H1 (cell line): ENCODE measurements at regions not wholly inside any gene's neighbourhood (a gene's known extent, or its start where the extent isn't known, plus 50 kb on each side); places are given as distances from the start of the nearest gene placed in this dataset.

Source experiments
- BCL11A ChIP-seq, 2 experiments: IDR thresholded peaks; one replicate each; pipeline ENCODE4 v1.6.1; 2011; ENCODE audit warnings: low read depth in 2 of 2, low read length in 2 of 2, mild to moderate bottlenecking in 2 of 2
- CHD7 ChIP-seq: fragments of 300-600 bp; sonication (generic); IDR thresholded peaks from 2 replicates; pipeline ENCODE4 v1.7.1; 2012; ENCODE audit warnings: low read length, moderate library complexity, mild to moderate bottlenecking, inconsistent platforms; ENCODE audit not compliant: insufficient replicate concordance
- FOSL1 ChIP-seq: IDR thresholded peaks from 2 replicates; pipeline ENCODE4 v1.6.1; 2011; ENCODE audit warnings: mild to moderate bottlenecking, low read depth, low read length, moderate library complexity; ENCODE audit not compliant: insufficient read depth
- JUN ChIP-seq: IDR thresholded peaks from 2 replicates; pipeline ENCODE4 v1.6.1; 2011; ENCODE audit warnings: low read depth, mild to moderate bottlenecking, improper control_type of control experiment, low read length
- JUND ChIP-seq: IDR thresholded peaks from 2 replicates; pipeline ENCODE4 v1.6.1; 2011; ENCODE audit warnings: mild to moderate bottlenecking, improper control_type of control experiment, low read length
- KDM1A ChIP-seq: fragments of 200-600, 300-600 bp; sonication (generic); IDR thresholded peaks from 2 replicates; pipeline ENCODE4 v1.7.1; 2016; ENCODE audit warnings: mild to moderate bottlenecking, low read length, borderline replicate concordance
- MAX ChIP-seq: IDR thresholded peaks from 2 replicates; pipeline ENCODE4 v1.6.1; 2012; ENCODE audit warnings: inconsistent platforms
- SRF ChIP-seq: IDR thresholded peaks from 2 replicates; pipeline ENCODE4 v1.6.1; 2011; ENCODE audit warnings: mild to moderate bottlenecking, low read depth, low read length, moderate library complexity
- TAF1 ChIP-seq: IDR thresholded peaks from 2 replicates; pipeline ENCODE4 v1.6.1; 2011; ENCODE audit warnings: mild to moderate bottlenecking, low read depth, low read length
- USF2 ChIP-seq: IDR thresholded peaks from 2 replicates; pipeline ENCODE4 v1.6.1; 2011; ENCODE audit warnings: low read length, improper control_type of control experiment

- no peak for TF ChIP-seq CHD7
- TF ChIP-seq SRF: no peak
- TF ChIP-seq KDM1A: no peak
- TF ChIP-seq JUN: no peak
- TF ChIP-seq JUND: no peak
- no peak for TF ChIP-seq USF2
- TF ChIP-seq BCL11A (IDR thresholded peaks at IDR 0.05; ENCODE audit: low read depth in 2 of 2, low read length in 2 of 2): no peak
- no peak for TF ChIP-seq MAX
- TF ChIP-seq FOSL1: no peak
- no peak for TF ChIP-seq TAF1
Measured at GRCh38 chr11:38100836-38101462, 1502.9 kb upstream of the RAG2 start (continued).
